ENCODE measurements at regions not wholly inside any gene's neighbourhood (a gene's known extent, or its start where the extent isn't known, plus 50 kb on each side); places are given as distances from the start of the nearest gene placed in this dataset.
A peak's percentile ranks its signal among the peaks of the same experiment; 100 is the strongest.
"Not testable (repeated sequence)": the region's sequence is repeated elsewhere in the genome, so short reads cannot be mapped to it uniquely, and the experiment has no call there.

DNA sequence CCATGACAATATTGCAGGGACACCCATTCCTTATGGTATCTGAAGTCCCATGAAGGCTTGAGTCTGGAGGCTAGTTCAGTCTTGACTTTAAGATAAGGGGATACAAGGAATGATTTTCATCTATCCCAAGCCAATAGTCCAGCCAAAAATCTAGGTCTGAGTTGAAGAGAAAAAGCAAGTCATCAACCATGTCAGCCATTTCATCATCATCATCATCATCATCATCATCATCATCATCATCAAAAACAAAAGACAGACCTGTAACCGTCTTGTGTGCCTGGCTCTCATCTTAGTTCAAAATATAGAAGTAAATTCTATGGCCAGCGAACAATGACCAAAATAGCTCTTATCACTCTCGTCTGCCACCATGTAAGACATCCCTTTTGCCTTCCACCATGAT is 59.5 kb upstream of the FAM90A26 start:
- DNase-seq: not testable (repeated sequence)

DNA sequence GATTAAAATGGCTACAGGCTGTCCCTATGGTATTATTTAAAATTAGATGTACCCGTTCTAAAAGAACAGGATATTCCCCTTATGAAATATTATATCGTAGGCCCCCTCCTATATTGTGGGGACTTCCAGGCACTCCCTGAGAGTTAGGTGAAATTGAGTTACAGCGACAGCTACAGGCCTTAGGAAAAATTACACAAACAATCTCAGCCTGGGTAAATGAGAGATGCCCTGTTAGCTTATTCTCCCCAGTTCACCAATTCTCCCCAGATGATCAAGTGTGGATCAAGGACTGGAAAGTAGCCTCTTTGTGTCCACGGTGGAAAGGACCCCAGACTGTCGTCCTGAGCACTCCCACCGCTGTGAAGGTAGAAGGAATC is 67.1 kb upstream of the FAM90A26 start:
- not testable (repeated sequence) for DNase-seq

DNA sequence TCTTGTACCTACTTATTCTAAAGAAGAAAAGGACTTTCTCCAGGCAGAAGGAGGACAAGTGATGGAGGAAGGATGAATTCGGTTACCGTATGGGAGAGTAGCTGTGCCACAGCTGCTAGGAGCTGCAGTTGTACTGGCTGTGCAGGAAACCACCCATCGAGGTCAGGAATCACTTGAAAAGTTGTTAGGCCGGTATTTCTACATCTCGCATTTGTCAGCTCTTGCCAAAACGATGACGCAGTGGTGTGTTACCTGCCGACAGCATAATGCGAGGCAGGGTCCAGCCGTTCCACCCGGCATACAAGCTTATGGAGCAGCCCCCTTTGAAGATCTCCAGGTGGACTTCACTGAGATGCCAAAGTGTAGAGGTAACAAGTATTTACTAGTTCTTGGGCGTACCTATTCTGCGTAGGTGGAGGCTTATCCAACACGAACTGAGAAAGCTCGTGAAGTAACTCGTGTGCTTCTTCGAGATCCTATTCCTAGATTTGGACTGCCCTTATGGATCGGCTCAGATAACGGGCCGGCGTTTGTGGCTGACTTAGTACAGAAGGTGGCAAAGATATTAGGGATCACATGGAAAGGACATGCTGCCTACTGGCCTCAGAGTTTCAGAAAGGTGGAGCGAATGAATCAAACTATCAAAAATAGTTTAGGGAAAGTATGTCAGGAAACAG is 67.6 kb upstream of the FAM90A26 start:
- not testable (repeated sequence) for DNase-seq

DNA sequence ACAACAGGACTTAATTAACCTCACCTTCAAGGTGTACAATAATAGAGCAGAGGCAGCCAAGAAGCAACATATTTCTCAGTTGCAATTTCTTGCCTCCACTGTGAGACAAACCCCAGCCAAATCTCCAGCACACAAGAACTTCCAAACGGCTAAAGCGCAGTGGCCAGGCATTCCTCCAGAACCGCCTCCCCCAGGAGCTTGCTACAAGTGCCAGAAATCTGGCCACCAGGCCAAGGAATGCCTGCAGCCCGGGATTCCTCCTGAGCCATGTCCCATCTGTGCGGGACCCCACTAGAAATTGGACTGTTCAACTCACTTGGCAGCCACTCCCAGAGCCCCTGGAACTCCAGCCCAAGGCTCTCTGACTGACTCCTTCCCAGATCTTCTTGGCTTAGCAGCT is 73.9 kb upstream of the FAM90A26 start:
- DNase-seq: not testable (repeated sequence)

DNA sequence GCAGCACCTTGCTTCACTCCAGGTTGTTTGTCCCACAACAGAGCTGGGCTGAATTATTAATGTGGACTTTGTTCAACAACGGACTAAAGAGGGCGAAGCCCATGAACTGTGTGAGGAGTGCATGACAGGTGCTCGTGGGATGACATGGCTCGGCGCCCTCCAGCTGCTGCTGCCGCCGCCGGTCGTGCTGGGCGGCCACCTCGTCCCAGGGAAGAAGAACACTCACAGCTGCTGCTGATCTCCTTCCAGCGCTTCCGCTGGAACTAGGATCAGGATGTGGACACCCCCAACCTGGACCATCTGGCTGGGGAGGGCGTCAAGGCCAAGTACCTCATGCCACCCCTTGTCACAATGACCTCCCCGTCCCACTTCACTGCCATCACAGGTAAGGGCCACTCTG is 91.4 kb upstream of the FAM90A26 start:
- not testable (repeated sequence) for DNase-seq

DNA sequence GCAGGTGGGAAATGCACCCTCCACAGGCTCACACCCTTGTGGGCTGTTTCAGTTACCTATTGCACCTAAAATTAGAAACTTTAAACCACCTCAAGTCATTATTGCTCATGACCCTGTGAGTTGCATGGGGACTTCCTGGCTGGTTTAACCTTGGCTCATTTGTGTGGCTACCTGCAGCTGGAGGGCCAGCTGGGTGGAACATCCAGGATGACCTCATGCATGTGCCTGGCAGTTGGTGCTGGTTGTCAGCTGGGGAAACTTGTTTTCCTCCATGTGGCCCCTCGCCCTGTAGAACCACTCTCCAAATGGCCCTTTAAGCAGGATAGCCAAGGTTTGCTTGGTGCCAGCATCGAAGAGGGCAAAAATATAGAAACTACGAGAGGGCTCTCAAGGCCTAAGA is 93.2 kb upstream of the FAM90A26 start:
- not testable (repeated sequence) for DNase-seq

DNA sequence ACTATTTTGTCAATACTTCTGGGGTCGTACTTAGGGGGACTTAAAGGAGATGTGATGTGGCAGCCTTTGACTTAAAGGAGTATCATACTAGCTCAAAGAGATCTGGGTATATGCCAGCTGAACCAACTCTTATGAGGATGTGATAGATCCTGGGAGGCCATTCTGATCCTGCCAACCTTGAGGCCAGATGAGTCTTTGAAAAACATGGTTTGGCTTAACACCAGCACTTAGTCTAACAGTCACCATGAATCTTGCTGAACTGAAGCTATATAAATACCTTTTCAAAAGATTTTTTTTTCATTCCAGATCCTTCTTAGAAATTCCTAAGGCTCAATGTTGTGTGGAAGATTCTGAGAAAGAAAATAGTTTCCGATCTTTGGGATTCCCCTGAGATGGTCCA is 93.7 kb upstream of the FAM90A26 start:
- DNase-seq: not testable (repeated sequence)

DNA sequence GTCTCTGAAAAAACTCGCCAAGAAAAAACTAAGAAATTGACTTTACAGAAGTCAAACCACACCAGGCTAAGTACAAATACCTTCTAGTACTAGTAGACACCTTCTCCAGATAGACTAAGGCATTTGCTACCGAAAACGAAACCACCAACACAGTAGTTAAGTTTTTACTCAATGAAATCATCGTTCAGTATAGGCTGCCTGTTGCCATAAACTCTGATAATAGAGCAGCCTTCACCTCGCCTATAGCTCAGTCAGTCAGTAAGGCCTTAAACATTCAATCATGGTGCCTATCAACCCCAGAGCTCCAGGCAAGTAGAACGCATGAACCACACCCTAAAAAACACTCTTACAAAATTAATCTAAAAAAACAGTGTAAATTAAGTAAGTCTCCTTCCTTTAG is 96.8 kb upstream of the FAM90A26 start:
- not testable (repeated sequence) for DNase-seq

DNA sequence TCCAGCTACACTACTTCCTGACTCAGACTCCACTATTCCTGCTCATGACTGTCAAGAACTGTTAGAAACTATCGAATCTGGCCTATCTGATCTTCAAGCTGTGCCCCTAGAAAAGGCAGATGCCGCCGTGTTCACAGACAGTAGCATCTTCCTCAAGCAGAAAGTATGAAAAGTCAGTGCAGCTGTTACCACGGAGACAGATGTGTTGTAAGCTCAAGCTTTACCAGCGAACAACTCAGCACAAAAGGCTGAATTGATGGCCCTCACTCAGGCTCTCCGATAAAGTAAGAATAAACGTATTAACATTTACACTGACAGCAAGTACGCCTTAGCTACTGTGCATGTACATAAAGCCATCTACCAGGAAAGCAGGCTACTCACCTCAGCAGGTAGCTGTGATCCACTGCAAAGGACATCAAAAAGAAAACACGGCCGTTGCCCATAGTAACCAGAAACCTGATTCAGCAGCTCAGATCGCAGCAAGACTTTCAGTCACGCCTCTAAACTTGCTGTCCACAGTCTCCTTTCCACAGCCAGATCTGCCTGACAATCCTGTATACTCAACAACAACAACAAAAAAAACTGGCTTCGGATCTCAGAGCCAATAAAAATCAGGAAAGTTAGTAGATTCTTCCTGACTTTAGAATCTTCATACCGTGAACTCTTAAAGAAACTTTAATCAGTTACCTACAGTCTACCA is 97.5 kb upstream of the FAM90A26 start:
- DNase-seq: not testable (repeated sequence)

DNA sequence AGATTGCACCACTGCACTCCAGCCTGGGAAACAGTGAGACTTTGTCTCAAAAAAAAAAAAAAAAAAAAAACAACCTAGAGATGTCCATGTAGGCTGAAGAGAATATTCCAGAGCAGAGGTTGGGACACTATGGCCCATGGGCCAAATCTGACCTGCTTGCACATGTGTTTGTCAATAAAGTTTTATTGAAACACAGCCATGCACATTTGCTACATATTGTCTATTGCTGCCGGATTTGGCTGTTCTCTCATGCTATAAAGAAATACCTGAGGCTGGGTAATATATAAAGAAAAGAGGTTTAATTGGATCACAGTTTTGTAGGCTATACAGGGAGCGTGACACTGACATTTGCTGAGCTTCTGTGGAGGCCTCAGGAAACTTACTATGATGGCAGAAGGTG is 102.3 kb upstream of the FAM90A26 start:
- DNase-seq: not testable (repeated sequence)

DNA sequence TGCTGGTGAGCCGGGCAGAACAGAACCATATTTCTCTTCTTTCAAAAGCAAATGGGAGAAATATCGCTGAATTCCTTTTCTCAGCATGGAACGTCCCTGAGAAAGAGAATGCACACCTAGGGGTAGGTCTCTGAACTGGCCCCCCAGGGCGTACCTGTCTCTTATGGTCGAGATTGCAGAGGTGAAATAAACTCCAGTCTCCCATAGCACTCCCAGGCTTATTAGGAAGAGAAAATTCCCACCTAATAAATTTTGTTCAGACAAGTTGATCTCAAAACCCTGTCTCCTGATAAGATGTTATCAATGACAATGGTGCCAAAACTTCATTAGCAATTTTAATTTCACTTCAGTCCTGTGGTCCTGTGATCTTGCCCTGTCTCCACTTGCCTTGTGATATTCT is 106.6 kb upstream of the FAM90A26 start:
- DNase-seq: not testable (repeated sequence)

DNA sequence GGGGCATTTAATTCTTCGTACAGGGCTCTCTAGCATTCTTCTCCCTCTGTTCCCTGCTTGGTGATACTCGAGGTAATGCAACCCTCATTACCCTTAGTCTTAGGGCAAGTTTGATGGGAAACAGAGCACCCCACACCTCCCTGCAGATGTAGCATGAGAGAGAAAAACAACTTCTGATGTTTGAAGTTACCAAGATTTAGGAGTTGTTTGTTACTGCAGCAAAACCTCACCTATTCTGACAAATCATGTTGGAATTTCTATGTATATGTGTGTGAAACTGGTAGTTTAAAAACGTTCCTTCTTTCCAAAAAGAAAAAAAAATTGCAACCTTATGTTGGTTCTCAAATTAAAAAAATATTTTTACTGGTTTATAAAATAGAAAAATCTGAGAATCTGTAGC is 145.3 kb upstream of the FAM90A26 start:
- DNase-seq: not testable (repeated sequence)

DNA sequence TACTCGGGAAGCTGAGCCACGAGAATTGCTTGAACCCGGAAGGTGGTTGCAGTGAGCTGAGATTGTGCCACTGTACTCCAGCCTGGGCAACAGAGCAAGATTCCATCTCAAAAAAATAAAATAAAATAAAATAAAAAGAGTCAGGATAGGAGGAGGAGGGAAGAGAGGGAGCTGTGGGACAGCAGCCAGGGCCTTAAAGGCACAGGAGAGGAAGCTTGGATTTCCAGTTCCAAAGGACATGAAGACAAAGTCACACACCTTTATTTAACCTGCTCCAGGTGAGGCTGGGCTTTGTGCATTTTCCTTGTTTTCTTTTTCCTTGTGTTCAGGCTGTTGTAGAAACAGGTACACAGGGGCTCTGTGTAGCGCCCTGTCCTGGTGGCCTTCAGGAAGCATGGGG is 138.2 kb upstream of the HMX1 start:
- not testable (repeated sequence) for DNase-seq

DNA sequence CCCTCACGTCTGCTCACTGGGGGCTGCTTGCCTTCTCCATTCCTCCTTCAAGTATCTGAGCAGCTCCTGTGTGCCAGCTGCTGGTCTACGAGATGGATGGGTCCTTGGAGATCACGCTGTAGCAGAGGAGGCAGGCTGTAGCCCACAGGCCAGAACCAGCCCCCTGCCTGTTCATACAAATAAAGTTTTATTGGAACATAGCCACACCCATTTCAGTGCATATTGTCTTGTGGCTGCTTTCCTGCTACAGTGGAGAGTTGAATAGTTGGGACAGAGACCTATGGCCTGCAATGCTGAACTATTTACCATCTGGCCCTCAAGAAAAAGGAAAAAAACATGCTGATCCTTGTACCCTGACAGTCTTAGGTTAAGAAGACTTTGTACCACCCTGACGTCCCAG is 136.8 kb upstream of the HMX1 start:
- DNase-seq: not testable (repeated sequence)

DNA sequence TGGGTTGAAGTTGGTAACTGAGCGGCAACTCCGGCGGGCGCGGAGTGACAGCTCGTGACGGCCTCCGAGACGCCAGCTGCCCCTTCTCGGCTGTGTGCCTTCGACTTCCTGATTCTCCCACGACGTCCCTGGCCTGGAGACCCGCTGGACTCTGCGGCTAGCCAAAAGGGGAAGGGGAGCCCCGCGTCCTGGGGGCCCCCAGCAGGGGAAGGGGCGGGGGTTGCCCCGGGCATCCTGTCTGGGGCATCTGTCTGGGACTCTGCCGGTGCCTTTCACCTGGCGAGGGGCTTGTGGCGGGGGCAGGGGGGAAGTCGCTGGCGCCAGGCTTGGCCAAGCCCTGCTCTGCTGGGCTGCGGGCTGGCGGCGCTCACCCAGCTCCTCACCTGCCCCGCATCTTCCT is 129.5 kb upstream of the HMX1 start:
- peak; percentile 19 to 41 (median 20) for DNase-seq

DNA sequence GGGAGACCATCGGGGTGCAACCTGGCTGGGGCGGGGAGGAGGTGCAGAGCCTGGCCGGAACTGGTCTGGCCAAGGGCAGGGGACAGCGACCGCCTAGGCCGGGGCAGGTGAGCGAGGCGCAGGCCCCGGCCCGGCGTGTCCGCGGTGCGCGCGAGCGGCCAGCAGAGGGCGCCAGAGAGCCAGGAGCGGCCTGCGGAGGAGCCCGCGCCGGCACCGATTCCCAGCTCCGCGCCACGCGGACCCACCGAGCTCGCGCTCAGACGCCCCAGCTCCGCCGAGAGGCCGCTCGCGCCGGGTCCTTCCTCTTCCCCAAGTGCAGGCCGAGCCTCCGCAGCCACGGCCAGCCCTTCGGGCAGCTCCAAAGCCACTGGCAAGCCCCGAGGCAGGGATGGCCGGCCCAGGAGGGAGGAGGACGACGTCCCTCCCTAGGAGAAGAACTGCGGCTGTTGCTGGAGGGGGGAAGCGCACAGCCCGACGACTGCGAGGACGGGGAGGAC is 128.9 kb upstream of the HMX1 start:
- DNase-seq: peak; percentile 46 to 68 (median 63)

DNA sequence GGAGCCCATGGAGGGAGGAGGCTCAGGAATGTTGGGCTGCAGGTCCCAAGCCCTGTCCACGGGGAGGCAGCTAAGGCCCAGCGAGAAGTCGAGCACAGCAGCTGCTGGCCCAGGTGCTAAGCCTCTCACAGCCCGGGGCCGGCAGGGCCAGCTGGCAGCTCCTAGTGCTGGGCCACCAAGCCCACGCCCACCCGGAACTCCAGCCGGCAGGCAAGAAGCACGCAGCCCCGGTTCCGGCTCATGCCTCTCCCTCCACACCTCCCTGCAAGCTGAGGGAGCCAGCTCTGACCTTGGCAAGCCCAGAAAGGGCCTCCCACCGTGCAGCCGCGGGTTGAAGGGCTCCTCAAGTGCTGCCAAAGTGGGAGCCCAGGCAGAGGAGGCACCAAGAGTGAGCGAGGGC is 121.3 kb upstream of the HMX1 start:
- DNase-seq: not testable (repeated sequence)

DNA sequence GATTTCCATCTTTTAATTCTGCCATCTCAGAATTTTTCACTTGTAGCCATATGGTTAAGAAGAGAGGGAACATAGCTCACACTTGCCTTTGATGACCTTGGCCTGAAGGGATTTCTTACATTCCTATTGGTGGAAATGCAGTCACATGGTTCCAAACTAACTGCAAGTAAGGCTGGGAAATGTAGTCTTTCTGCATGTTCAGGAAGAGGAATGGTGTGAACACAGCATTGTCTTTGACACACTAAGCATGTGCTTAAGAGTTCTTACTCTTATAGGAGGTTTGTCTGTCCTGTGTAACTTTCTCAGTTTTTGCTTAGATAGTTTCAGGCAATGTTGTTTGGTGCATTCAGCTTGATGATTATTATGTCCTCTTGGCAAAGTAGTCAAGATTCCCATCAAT is 119.8 kb upstream of the HMX1 start:
- DNase-seq: not testable (repeated sequence)

DNA sequence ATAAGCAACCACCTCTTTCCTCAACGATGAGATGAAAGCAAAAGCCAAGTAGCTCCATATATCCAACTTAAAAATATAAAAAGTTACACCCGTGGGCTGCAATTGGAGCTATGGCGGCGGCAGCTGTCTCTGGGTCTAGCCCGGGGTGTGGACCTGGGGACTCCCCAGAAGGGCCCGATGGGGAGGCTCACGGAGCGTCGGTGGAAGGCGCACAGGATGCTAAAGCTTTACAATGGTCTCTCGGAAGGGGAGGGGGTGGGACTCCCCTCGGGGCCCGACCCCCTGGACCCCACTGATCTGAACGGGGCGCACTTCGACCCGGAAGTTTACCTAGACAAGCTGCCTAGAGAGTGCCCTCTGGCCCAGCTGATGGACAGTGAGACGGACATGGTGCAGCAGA is 118.7 kb upstream of the HMX1 start:
- not testable (repeated sequence) for DNase-seq

DNA sequence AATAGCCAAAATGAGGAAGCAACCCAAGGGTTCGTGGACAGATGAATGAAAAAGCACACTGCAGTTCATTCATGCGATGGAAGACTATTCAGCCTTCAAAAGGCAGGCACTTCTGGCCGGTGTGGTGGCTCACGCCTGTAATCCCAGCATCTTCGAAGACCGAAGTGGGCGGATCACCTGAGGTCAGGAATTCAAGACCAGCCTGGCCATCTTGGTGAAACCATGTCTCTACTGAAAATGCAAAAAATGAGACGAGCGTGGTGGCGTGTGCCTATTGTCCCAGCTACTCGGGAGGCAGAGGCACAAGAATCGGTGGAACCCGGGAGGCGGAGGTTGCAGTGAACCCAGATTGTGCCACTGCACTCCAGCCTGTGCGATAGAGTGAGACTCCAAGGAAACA is 114.1 kb upstream of the HMX1 start:
- not testable (repeated sequence) for DNase-seq

DNA sequence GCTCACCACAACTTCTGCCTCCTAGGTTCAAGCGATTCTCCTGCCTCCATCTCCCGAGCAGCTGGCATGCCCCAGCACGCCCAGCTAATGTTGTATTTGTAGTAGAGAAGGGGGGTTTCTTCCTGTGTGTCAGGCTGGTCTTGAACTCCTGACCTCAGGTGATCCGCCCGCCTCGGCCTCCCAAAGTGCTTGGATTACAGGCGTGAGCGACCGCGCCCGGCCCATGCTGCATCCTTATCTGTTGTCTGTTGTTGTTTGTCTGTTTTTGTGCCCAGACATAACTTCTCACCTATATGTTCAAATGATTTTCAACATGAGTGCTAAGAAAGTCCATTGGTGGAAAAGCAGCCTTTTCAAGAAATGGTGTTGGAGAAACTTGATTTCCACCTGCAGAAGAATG is 113.0 kb upstream of the HMX1 start:
- DNase-seq: not testable (repeated sequence)

DNA sequence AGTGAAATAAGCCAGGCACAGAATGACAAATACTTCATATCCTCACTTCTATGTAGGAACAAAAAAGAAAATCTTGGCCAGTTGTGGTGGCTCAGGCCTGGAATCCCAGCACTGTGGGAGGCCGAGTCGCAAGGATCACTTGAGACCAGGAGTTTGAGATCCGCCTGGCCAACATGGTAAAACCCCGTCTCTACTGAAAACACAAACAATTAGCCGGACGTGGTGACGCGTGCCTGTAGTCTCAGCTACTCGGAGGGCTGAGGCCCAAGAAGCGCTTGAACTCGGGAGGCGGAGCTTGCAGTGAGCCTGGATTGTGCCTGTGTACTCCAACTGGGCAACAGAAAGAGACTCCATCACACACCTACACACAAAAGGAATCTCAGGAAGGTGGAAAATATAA is 112.3 kb upstream of the HMX1 start:
- not testable (repeated sequence) for DNase-seq

DNA sequence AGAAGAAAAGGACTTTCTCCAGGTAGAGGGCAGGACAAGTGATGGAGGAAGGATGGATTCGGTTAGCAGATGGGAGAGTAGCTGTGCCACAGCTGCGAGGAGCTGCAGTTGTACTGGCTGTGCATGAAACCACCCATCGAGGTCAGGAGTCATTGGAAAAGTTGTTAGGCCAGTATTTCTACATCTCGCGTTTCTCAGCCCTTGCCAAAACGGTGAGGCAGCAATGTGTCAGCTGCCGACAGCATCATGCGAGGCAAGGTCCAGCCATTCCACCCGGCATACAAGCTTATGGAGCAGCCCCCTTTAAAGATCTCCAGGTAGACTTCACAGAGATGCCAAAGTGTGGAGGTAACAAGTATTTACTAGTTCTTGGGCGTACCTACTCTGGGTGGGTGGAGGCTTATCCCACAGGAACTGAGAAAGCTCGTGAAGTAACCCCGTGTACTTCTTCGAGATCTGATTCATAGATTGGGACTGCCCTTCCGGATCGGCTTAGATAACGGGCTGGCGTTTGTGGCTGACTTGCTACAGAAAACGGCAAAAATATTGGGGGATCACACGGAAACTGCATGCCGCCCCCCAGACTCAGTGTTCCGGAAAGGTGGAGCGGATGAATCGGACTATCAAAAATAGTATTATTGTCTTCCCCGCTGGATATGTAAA is 105.0 kb upstream of the HMX1 start:
- not testable (repeated sequence) for DNase-seq

DNA sequence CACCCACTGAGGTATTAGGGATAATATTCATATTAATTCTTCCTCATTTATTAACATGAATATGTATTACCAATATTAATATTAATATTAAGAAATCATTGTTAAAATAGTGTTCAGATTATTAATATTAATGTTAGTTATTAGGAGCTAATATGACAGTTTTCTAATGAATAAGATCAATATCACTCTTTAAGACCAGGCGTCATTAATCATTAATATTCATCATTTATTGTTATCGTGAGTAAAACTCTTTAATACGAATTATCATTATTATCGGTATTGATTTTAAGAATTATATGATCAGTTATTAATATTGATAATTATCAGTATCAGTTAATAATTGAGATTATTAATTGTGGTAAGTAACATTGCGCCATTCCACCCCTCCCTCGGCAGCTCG is 101.0 kb upstream of the HMX1 start:
- DNase-seq: not testable (repeated sequence)

Measured in suppressor macrophage treated with lipopolysaccharide for 1 hour (primary cell).